ENCODE measurements at regions not wholly inside any gene's neighbourhood (a gene's known extent, or its start where the extent isn't known, plus 50 kb on each side); places are given as distances from the start of the nearest gene placed in this dataset.
A peak's percentile ranks its signal among the peaks of the same experiment; 100 is the strongest.

GRCh38 chr3:193851941-193852674, 259.1 kb downstream of the OPA1 start:
- Histone ChIP-seq H3K4me3 (no peak overlapping the region), H3K27ac (peak overlapping the region in 6 of 8 donors; percentile 53 to 71 (median 68))
- intact Hi-C loops (cut with DNase I; ENCODE audit: low total_unique reads): no loop called here

GRCh38 chr3:193852901-193853300, 259.9 kb downstream of the OPA1 start:
- H3K4me3 ChIP-seq: no peak overlapping the region
- peaks cover 0 to 48% (median 23%) of the 10 kb centered on the region in 6 donors for H3K4me1 ChIP-seq
- no peaks in the 10 kb centered on the region for H3K36me3 ChIP-seq
- no peaks in the 10 kb centered on the region for H3K27me3 ChIP-seq (replicated peaks in 1 of 7)
- WGBS, 5 donors: 57 to 73% (median 68%) methylated on average over 1 of the region's 1 CpG
- peak overlapping the region in 5 of 8 donors; percentile 11 to 71 (median 55) for H3K27ac ChIP-seq
- H3K9me3 ChIP-seq: no peaks in the 10 kb centered on the region
- no peak for DNase-seq
- intact Hi-C loops (cut with DNase I; ENCODE audit: low total_unique reads): no loop called here
- TF ChIP-seq CTCF (IDR thresholded peaks at IDR 0.05 in 8 of 11, conservative IDR thresholded peaks at IDR 0.05 in 3 of 11): no peak
- no peak for TF ChIP-seq POLR2A (IDR thresholded peaks at IDR 0.05)

More at GRCh38 chr3:193851941-193852674, 259.1 kb downstream of the OPA1 start:
- no peak for TF ChIP-seq POLR2AphosphoS5 (IDR thresholded peaks at IDR 0.05)
- TF ChIP-seq CTCF (IDR thresholded peaks at IDR 0.05 in 8 of 11, conservative IDR thresholded peaks at IDR 0.05 in 3 of 11): no peak
- no peak for TF ChIP-seq POLR2A (IDR thresholded peaks at IDR 0.05)
- 69 to 84% (median 73%) methylated on average over 13 of the region's 13 CpGs for WGBS, 5 donors
- no peak for DNase-seq
- H3K27me3 ChIP-seq (replicated peaks in 1 of 7): no peaks in the 10 kb centered on the region
- H3K9me3 ChIP-seq: no peaks in the 10 kb centered on the region
- H3K36me3 ChIP-seq: no peaks in the 10 kb centered on the region
- H3K4me1 ChIP-seq: peaks cover 0 to 48% (median 23%) of the 10 kb centered on the region in 6 donors

DNA sequence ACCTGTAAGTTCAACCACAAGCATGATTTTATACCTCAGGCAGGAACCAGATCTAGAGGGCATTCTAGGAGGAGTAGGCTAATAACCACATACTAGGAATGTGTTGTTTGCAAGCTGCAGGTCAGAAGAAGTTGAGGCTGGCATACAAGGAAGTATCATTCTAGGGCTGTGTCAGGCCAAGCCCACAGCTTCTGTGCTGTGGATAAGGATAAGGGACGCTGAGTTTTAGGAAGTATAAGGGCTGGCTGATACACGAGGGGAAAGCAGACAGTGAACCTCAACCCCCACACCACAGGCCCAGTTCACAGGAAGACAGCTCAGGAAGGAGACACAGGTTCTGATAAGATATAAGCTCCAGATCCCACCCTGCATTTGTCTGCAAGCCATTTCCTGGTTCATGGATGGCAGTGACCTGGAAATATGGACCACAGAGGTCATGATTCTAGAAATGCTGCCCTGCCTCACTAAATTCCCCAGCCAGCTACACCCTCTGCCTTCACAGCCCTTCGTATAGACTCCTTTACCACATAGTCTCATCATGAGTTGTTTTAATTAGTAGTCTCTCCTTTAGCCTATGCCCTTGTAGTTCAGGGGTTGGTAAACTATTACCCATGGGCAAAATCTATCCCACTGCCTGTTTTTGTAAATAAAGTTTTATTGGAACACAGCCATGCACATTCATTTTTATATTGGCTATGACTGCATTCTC, 260.7 kb downstream of the OPA1 start:
- 20 to 41% (median 25%) methylated on average over 3 of the region's 3 CpGs for WGBS, 5 donors
- no peak for DNase-seq
- Histone ChIP-seq H3K9me3 (no peaks in the 10 kb centered on the region), H3K36me3 (no peaks in the 10 kb centered on the region), H3K4me3 (no peak overlapping the region), H3K4me1 (peaks cover 0 to 51% (median 23%) of the 10 kb centered on the region in 6 donors), H3K27ac (peak overlapping the region in 6 of 8 donors; percentile 7 to 71 (median 50)), H3K27me3 (replicated peaks in 1 of 7) (no peaks in the 10 kb centered on the region)
- intact Hi-C loops (cut with DNase I; ENCODE audit: low total_unique reads): no loop called here
- TF ChIP-seq CTCF (IDR thresholded peaks at IDR 0.05 in 8 of 11, conservative IDR thresholded peaks at IDR 0.05 in 3 of 11) (no peak), POLR2A (IDR thresholded peaks at IDR 0.05) (no peak), POLR2AphosphoS5 (IDR thresholded peaks at IDR 0.05) (peak in 1 of 3 donors; percentile 76)

DNA sequence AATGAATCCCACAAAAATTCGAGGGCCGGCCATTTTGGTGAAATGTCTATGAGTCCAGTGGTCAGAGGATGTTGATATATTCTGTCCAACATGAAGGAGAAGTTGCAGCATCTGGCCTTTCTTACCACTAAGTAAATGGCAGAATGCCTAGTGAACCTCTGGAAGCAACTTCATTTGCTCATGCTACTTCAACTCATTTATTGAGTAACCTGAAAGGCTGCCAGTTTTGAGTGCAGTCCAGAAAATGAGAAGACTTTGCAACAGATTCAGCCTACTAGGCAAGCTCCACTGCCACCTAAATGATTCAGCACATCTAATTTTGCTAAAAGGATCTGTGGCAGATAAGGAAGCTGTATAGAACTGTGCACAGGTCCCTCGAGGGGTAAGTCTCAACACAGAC, 265.0 kb downstream of the OPA1 start:
- DNase-seq: no peak
- 45 to 63% (median 54%) methylated on average over 3 of the region's 3 CpGs for WGBS, 5 donors
- H3K9me3 ChIP-seq: no peaks in the 10 kb centered on the region
- no peaks in the 10 kb centered on the region for H3K27me3 ChIP-seq (replicated peaks in 1 of 7)
- no peak overlapping the region for H3K4me3 ChIP-seq
- intact Hi-C loops (cut with DNase I; ENCODE audit: low total_unique reads): no loop called here
- no peaks in the 10 kb centered on the region for H3K36me3 ChIP-seq
- TF ChIP-seq CTCF (IDR thresholded peaks at IDR 0.05 in 8 of 11, conservative IDR thresholded peaks at IDR 0.05 in 3 of 11) (no peak), POLR2AphosphoS5 (IDR thresholded peaks at IDR 0.05) (no peak), POLR2A (IDR thresholded peaks at IDR 0.05) (no peak)
- no peak overlapping the region for H3K27ac ChIP-seq
- peaks cover 0 to 23% (median 10%) of the 10 kb centered on the region in 6 donors for H3K4me1 ChIP-seq
